ENCODE measurements at regions not wholly inside any gene's neighbourhood (a gene's known extent, or its start where the extent isn't known, plus 50 kb on each side); places are given as distances from the start of the nearest gene placed in this dataset.
A peak's percentile ranks its signal among the peaks of the same experiment; 100 is the strongest.

DNA sequence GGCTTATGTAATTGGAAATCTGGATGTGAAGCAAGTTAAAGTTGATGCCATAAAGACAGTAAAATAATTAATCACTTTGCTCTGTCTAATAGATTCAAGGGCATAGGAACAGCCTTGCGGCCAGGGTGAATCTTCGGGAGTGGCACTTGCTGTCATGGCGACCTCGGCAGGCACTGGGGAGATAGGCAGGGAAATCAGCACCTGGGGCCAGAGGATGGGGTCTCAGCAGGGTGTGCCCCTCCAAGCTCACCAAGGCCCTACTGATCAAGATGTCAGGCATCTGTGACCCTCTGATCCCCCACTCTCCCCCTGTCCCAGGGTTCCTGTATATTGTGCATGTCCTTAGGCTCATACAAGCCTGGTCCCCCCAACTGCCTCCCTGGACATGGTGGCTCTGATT lies 187.3 kb downstream of the MELK start:
- no peak for DNase-seq (ENCODE audit: low read depth, low spot score)
- in situ Hi-C loops (cut with HindIII; ENCODE audit: low pct_unique_long_range_greater_than_20kb, low sequenced_read_pairs), result no loop called here

DNA sequence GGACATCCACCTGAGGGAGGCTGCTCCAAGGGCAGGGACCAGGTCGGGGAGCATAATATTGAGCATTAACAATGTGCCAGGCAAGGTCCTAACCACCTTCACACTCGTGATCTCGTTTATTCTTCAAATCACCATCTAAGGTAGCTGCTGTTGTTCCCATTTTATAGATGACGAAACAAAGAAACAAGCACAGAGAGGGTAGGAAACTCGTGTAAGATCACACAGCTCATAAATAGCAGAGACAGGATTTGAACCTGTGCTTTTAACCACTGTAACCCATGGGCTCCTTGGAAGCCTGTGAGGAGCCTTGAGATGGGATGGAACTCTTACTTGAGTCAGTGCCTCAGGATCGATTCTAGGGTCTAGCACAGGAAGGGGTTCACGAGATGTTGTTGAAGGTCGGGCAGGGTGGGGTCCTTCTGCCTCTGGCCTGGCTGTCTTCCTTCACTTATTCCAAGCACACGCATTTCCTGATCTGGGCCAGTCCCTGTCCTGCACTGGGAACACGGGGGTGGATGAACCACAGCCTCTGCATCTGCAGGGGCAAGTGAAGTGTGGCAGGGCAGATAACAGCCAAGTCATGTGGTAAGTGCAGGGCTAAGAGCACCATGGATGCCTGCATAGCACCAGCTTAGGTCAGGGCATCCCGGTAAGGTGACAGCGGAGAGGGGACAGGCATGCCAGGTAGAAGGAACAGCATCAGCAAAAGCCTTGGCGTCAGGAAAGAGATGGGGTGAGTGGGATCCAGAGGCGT lies 188.1 kb downstream of the MELK start:
- in situ Hi-C loops (cut with HindIII; ENCODE audit: low pct_unique_long_range_greater_than_20kb, low sequenced_read_pairs), result no loop called here
- no peak for DNase-seq (ENCODE audit: low read depth, low spot score)

DNA sequence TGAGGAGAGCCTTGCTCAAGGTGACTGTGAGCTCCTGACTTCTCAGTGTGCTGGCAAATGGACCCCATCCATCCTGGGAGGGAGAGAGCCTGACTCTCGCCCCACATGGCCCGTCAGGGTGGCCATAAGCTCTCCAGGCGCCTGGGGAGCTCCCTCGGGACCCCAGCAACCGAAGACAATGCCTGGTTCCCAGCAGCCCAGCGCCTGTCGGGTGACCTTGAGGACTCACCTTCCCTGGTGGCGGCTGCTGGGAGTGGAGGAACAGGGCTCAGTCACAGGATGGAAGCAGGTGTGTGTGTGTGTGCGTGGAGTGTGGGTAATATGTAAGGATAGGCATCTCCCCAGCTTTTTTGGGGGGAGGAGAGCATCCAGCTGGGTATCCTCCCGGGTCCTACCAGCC lies 190.3 kb downstream of the MELK start:
- no peak for DNase-seq (ENCODE audit: low read depth, low spot score)
- in situ Hi-C loops (cut with HindIII; ENCODE audit: low pct_unique_long_range_greater_than_20kb, low sequenced_read_pairs), result no loop called here

GRCh38 chr9:36763778-36764177 lies 191.1 kb downstream of the MELK start:
- in situ Hi-C loops (cut with HindIII; ENCODE audit: low pct_unique_long_range_greater_than_20kb, low sequenced_read_pairs), result no loop called here
- no peak for DNase-seq (ENCODE audit: low read depth, low spot score)

- no peak for DNase-seq (ENCODE audit: low read depth, low spot score)
- in situ Hi-C loops (cut with HindIII; ENCODE audit: low pct_unique_long_range_greater_than_20kb, low sequenced_read_pairs), result no loop called here
Observed at GRCh38 chr9:36764364-36765076, 191.8 kb downstream of the MELK start.

DNA sequence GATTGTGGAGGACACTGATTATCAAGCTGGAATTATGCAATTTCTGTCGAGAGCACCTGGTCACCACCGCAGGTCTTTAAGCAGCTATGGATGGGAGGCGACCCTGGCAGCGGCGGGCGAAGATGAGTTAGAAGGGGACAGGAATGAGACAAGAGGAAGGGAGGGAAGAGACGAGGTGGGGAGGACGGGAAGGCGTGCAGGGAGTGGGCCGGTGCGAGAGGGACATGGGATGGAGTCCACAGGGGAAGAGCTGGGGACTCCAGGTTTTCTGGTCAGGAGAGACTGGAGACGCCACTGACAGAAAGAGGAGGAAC lies 192.3 kb downstream of the MELK start:
- no peak for DNase-seq (ENCODE audit: low read depth, low spot score)
- in situ Hi-C loops (cut with HindIII; ENCODE audit: low pct_unique_long_range_greater_than_20kb, low sequenced_read_pairs), result no loop called here

DNA sequence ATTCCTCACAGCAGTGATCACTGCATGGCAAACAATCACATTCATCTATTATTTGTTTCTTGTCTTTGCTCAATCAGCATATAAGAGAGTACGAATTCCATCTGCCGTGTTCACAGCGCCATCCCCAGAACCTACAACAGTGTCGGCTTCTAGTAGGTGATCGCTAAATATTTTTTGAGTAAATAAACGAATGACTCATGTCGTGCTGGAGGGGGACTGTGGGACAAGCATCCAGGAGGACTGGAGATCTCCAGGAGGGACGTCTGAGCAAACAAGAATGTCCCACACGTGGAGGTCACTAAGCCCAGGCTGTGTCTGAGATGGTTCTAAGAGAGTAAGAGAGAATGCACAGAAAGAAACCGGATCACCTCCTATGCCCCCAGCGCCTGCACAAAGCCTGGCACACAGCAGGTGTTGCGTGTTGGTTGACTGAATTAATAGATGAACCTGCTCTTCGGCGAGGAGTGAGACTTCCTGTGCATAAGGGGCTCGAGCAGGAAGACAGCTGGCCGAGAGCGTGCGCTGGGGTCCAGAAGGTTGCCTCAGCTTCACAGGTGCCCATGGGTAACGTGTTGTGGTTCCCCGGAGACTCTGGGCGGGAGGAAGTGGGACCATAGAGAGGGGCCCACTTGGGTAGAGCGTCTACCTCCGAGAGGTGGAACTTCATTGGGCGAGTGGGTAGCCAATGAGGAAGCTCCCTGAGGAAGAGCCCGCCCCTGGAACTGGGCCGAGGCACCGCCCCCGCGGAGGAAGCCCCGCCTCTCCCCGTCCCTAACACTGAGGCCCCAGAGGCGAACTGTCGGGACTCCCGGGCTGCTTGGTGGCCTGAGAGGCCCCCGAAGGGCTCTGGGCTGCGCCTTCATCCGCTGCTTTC lies 193.0 kb downstream of the MELK start:
- peak; percentile 52 for DNase-seq (ENCODE audit: low read depth, low spot score)

GRCh38 chr9:36768677-36769076 lies 196.0 kb downstream of the MELK start:
- in situ Hi-C loops (cut with HindIII; ENCODE audit: low pct_unique_long_range_greater_than_20kb, low sequenced_read_pairs), result no loop called here

More for the DNA sequence above, 193.0 kb downstream of the MELK start:
- in situ Hi-C loops (cut with HindIII; ENCODE audit: low pct_unique_long_range_greater_than_20kb, low sequenced_read_pairs), result no loop called here

DNA sequence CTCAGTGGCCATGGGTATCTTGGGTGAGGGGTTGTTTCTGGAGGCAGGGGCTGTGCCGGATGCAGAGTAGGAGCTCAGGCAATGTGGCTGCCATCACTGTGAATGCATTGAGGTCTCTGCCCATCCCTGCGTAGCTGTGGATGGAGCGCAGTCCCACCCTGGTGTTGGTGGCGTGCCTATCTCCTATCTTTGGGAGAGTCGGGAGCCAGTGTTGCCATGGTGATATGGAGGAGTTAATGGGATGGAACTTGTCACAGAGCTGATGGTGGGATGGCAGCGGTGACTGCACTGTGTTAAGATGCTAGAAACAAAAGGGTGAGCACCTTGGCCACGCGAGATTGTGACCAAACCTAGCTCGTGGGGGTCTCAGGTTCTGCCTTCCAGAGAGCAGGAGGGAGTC lies 197.3 kb downstream of the MELK start:
- no peak for DNase-seq (ENCODE audit: low read depth, low spot score)
- in situ Hi-C loops (cut with HindIII; ENCODE audit: low pct_unique_long_range_greater_than_20kb, low sequenced_read_pairs), result no loop called here

More at GRCh38 chr9:36768677-36769076, 196.0 kb downstream of the MELK start:
- DNase-seq (ENCODE audit: low read depth, low spot score), result no peak

DNA sequence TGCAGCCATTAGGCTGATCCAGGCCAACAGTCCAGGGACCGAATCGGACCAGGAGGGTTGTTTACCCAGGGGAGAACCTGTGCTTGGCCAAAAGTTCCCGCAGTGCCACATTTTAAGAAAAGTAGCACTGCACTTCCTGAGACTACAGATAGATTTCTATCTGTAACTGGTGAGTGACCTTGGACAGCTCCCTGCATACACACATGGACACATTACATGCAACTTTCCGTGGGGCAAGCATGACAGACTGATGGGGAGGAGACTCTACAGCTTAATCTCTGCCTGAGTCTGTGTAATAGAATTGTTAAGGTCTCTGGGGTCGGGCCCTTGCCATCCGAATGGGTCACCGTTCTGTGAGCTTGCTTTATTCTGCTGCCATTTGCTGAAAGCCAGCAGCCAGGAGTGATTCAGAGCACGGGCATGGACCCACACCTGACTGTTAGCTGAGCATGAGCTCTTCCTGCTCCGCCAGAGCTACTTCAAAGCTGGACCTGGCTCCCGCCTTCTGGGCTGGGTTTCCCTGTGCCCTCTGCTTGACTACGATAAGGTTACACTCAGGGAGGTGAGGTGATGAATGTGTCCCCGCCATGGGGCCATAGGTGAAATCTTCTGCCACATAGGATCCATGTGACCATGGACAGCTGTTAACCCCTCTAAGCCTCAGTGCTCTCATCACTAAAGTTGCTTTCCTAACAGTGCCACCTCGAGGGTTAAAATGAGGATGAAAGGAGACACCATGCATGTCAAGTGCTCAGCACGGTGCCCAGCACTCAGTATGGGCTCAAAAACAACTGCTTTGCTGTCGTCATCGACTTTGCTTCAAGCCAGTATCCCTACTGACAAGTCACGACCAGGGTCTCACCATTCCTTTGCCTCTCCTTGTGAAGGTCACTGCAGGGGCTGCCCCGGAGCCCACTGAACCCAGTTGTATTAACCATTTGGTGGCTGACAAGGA lies 200.0 kb downstream of the MELK start:
- in situ Hi-C loops (cut with HindIII; ENCODE audit: low pct_unique_long_range_greater_than_20kb, low sequenced_read_pairs), result no loop called here
- DNase-seq (ENCODE audit: low read depth, low spot score), result no peak

DNA sequence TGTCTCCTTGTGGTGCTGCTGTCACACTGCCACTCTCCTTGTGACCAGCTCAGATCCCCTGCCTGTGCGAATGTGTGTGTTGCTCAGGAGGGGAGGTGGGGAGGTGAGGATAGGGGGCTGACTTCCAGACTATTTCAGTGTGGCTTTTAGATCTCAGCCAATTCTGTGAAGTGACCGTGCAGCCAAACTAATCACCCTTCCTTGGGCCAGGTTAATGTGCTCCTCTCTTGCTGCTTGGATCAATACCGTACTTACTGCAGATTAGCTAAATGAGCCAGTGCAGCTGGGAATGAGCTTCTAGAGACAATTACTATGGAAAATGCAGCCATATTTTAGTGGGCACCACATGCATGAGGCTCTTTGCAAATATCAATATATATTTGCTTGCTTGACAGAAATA lies 206.0 kb downstream of the MELK start:
- in situ Hi-C loops (cut with HindIII; ENCODE audit: low pct_unique_long_range_greater_than_20kb, low sequenced_read_pairs), result no loop called here
- no peak for DNase-seq (ENCODE audit: low read depth, low spot score)

GRCh38 chr9:36779582-36779981 lies 206.9 kb downstream of the MELK start:
- DNase-seq (ENCODE audit: low read depth, low spot score), result no peak
- in situ Hi-C loops (cut with HindIII; ENCODE audit: low pct_unique_long_range_greater_than_20kb, low sequenced_read_pairs), result no loop called here

DNA sequence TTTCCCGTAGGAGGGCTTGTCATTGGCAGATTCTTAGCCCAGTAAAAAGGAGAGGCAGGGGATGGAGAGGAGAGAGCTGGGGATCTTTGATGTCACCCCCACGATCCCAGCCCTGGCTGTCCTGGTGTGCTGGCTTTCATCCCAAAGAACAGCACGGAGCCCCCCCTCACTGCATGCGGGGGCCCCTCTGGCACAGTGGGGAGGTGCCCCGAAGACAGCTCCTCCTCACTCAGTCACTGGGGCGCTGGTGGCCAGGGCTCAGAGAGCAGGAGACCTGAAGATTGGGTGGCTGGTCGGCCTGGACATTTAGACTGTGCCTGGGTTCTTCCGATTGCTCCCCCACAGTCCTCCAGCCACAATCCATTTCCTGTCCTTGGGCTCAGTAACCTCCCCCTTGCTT lies 207.5 kb downstream of the MELK start:
- in situ Hi-C loops (cut with HindIII; ENCODE audit: low pct_unique_long_range_greater_than_20kb, low sequenced_read_pairs), result no loop called here
- no peak for DNase-seq (ENCODE audit: low read depth, low spot score)

- no peak for DNase-seq (ENCODE audit: low read depth, low spot score)
- in situ Hi-C loops (cut with HindIII; ENCODE audit: low pct_unique_long_range_greater_than_20kb, low sequenced_read_pairs), result no loop called here
Observed at GRCh38 chr9:36781533-36781932, 208.8 kb downstream of the MELK start.
